GM23338 (cell line): ENCODE measurements at regions not wholly inside any gene's neighbourhood (a gene's known extent, or its start where the extent isn't known, plus 50 kb on each side); places are given as distances from the start of the nearest gene placed in this dataset.

ENCODE experiments used
- CREB1 ChIP-seq: fragments of 250-450 bp; sonication (Bioruptor Pico); IDR thresholded peaks from 2 replicates; pipeline ENCODE4 v1.5.0; 2020; ENCODE audit warnings: low read depth, mild to moderate bottlenecking, moderate library complexity
- EZH2 ChIP-seq: fragments of 200-600 bp; sonication (generic); IDR thresholded peaks from one replicate; pipeline ENCODE4 v1.8.0; 2017; ENCODE audit warnings: antibody characterized with exemption, mild to moderate bottlenecking, low read depth; ENCODE audit not compliant: unreplicated experiment
- EZH2phosphoT487 ChIP-seq: fragments of 200-600 bp; sonication (generic); IDR thresholded peaks from one replicate; pipeline ENCODE4 v1.8.1; 2018; ENCODE audit warnings: antibody characterized with exemption; ENCODE audit not compliant: unreplicated experiment
- JUNB ChIP-seq: IDR thresholded peaks from one replicate; pipeline ENCODE4 v1.6.1; 2016; ENCODE audit warnings: antibody characterized with exemption; ENCODE audit not compliant: unreplicated experiment
- NANOG ChIP-seq: IDR thresholded peaks from 2 replicates; pipeline ENCODE4 v1.6.1; 2016; ENCODE audit warnings: antibody characterized with exemption, borderline replicate concordance
- POLR2AphosphoS5 ChIP-seq: IDR thresholded peaks from 2 replicates; pipeline ENCODE4 v1.6.1; 2016; ENCODE audit warnings: antibody characterized with exemption, low read depth
- STAT1 ChIP-seq: IDR thresholded peaks from one replicate; pipeline ENCODE4 v1.6.1; 2016; ENCODE audit warnings: antibody characterized with exemption; ENCODE audit not compliant: unreplicated experiment
- TF ChIP-seq, protein P1 (sequence below), 2 experiments: fragments of 200-600 bp in 1 of 2; sonication (generic) in 1 of 2; conservative IDR thresholded peaks; 2 replicates each; pipeline versions ENCODE4 v1.5.1 to v1.6.1; 2016 to 2017; ENCODE audit warnings: antibody characterized with exemption in 2 of 2, low read depth in 2 of 2, mild to moderate bottlenecking in 2 of 2, moderate library complexity in 1 of 2
- TF ChIP-seq, protein P2 (sequence below): IDR thresholded peaks from one replicate; pipeline ENCODE4 v1.6.1; 2018; ENCODE audit warnings: antibody characterized with exemption; ENCODE audit not compliant: unreplicated experiment

DNA sequence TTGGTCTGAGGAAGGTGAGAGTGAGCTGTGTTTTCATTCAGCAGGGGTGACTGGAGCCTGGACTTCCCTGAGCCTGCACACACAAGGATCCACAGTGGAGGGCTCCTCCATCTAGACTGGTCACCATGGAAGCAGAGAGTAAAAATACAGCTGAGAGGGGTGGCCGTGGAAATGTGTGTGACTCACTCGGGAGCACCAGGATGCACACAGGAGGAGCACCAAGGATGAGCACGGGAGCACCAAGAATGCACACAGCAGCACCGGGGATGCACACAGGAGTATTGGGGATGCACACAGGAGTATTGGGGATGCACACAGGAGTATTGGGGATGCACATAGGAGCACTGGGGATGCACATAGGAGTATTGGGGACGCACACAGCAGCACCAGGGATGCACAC is 365.2 kb upstream of the MYT1L start:
- TF ChIP-seq EZH2 (no peak), EZH2phosphoT487 (no peak), JUNB (no peak), CREB1 (CRISPR knock-in tag) (no peak), NANOG (no peak), POLR2AphosphoS5 (no peak), STAT1 (no peak)
- TF ChIP-seq, protein P1, sequence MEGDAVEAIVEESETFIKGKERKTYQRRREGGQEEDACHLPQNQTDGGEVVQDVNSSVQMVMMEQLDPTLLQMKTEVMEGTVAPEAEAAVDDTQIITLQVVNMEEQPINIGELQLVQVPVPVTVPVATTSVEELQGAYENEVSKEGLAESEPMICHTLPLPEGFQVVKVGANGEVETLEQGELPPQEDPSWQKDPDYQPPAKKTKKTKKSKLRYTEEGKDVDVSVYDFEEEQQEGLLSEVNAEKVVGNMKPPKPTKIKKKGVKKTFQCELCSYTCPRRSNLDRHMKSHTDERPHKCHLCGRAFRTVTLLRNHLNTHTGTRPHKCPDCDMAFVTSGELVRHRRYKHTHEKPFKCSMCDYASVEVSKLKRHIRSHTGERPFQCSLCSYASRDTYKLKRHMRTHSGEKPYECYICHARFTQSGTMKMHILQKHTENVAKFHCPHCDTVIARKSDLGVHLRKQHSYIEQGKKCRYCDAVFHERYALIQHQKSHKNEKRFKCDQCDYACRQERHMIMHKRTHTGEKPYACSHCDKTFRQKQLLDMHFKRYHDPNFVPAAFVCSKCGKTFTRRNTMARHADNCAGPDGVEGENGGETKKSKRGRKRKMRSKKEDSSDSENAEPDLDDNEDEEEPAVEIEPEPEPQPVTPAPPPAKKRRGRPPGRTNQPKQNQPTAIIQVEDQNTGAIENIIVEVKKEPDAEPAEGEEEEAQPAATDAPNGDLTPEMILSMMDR (conservative IDR thresholded peaks at IDR 0.05; ENCODE audit: low read depth in 2 of 2) = no peak
- TF ChIP-seq, protein P2, sequence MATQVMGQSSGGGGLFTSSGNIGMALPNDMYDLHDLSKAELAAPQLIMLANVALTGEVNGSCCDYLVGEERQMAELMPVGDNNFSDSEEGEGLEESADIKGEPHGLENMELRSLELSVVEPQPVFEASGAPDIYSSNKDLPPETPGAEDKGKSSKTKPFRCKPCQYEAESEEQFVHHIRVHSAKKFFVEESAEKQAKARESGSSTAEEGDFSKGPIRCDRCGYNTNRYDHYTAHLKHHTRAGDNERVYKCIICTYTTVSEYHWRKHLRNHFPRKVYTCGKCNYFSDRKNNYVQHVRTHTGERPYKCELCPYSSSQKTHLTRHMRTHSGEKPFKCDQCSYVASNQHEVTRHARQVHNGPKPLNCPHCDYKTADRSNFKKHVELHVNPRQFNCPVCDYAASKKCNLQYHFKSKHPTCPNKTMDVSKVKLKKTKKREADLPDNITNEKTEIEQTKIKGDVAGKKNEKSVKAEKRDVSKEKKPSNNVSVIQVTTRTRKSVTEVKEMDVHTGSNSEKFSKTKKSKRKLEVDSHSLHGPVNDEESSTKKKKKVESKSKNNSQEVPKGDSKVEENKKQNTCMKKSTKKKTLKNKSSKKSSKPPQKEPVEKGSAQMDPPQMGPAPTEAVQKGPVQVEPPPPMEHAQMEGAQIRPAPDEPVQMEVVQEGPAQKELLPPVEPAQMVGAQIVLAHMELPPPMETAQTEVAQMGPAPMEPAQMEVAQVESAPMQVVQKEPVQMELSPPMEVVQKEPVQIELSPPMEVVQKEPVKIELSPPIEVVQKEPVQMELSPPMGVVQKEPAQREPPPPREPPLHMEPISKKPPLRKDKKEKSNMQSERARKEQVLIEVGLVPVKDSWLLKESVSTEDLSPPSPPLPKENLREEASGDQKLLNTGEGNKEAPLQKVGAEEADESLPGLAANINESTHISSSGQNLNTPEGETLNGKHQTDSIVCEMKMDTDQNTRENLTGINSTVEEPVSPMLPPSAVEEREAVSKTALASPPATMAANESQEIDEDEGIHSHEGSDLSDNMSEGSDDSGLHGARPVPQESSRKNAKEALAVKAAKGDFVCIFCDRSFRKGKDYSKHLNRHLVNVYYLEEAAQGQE = no peak
